ENCODE measurements at regions not wholly inside any gene's neighbourhood (a gene's known extent, or its start where the extent isn't known, plus 50 kb on each side); places are given as distances from the start of the nearest gene placed in this dataset.
"Not testable (repeated sequence)": the region's sequence is repeated elsewhere in the genome, so short reads cannot be mapped to it uniquely, and the experiment has no call there.

DNA sequence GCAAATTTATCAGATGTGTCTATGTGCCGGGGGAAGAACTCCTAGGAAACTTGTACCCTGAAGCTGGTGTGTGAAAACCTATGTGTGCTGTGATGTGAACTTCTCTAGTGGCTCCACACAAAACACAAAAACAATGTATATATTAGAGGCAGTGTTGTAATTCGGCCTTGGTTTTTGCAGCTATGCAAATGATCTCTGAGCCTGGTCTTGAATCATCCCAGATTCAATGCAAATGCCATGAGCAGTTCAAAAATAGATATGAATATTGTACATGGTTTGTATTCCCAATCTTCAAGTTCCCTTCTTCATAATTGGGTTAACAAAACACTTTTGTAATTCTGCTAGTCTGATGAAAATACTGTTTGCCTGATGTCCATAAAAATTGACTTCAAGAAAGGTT lies 152.6 kb downstream of the MFSD1 start:
- Histone ChIP-seq H3K36me3 (ENCODE audit: control insufficient read depth in 2 of 2, insufficient read depth in 1 of 2, low read length in 2 of 2) (no peaks in the 10 kb centered on the region), H3K27ac (ENCODE audit: extremely low read depth, low read depth, low read length) (no peak overlapping the region), H3K4me1 (ENCODE audit: control insufficient read depth, insufficient read depth, low read length) (no peaks in the 10 kb centered on the region), H3K9me3 (ENCODE audit: control insufficient read depth, insufficient read depth, low read depth, low read length) (no peaks in the 10 kb centered on the region), H3K4me3 (ENCODE audit: low read depth, low read length) (no peak overlapping the region)
- CTCF ChIA-PET = interaction anchor here (0.6 kb wide), 1 partner anchor 379 kb away, joined by 3 read pairs; no protein-coding TSS in a partner anchor
- TF ChIP-seq, protein P1, sequence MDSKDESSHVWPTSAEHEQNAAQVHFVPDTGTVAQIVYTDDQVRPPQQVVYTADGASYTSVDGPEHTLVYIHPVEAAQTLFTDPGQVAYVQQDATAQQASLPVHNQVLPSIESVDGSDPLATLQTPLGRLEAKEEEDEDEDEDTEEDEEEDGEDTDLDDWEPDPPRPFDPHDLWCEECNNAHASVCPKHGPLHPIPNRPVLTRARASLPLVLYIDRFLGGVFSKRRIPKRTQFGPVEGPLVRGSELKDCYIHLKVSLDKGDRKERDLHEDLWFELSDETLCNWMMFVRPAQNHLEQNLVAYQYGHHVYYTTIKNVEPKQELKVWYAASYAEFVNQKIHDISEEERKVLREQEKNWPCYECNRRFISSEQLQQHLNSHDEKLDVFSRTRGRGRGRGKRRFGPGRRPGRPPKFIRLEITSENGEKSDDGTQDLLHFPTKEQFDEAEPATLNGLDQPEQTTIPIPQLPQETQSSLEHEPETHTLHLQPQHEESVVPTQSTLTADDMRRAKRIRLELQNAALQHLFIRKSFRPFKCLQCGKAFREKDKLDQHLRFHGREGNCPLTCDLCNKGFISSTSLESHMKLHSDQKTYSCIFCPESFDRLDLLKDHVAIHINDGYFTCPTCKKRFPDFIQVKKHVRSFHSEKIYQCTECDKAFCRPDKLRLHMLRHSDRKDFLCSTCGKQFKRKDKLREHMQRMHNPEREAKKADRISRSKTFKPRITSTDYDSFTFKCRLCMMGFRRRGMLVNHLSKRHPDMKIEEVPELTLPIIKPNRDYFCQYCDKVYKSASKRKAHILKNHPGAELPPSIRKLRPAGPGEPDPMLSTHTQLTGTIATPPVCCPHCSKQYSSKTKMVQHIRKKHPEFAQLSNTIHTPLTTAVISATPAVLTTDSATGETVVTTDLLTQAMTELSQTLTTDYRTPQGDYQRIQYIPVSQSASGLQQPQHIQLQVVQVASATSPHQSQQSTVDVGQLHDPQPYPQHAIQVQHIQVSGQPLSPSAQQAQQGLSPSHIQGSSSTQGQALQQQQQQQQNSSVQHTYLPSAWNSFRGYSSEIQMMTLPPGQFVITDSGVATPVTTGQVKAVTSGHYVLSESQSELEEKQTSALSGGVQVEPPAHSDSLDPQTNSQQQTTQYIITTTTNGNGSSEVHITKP (tag by site-specific recombination; IDR thresholded peaks at IDR 0.05) = no peak
- TF ChIP-seq ZXDB (tag by site-specific recombination; IDR thresholded peaks at IDR 0.05) = no peak
- TF ChIP-seq, protein P2, sequence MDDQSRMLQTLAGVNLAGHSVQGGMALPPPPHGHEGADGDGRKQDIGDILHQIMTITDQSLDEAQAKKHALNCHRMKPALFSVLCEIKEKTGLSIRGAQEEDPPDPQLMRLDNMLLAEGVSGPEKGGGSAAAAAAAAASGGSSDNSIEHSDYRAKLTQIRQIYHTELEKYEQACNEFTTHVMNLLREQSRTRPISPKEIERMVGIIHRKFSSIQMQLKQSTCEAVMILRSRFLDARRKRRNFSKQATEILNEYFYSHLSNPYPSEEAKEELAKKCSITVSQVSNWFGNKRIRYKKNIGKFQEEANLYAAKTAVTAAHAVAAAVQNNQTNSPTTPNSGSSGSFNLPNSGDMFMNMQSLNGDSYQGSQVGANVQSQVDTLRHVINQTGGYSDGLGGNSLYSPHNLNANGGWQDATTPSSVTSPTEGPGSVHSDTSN (CRISPR knock-in tag; IDR thresholded peaks at IDR 0.05) = no peak
- TF ChIP-seq ZNF510 (tag by site-specific recombination; IDR thresholded peaks at IDR 0.05; ENCODE audit: insufficient replicate concordance) = no peak
- POLR2A ChIA-PET = no interaction called here

DNA sequence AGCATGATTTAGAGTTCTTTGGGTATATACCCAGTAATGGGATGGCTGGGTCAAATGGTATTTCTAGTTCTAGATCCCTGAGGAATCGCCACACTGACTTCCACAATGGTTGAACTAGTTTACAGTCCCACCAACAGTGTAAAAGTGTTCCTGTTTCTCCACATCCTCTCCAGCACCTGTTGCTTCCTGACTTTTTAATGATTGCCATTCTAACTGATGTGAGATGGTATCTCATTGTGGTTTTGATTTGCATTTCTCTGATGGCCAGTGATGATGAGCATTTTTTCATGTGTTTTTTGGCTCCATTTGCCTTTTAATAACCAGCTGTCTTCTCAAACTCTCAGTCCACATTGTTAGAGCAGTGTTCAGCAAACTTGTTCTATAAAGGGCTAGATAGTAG lies 155.9 kb downstream of the MFSD1 start:
- POLR2A ChIA-PET; H3K4me3 ChIP-seq (ENCODE audit: low read depth, low read length); H3K4me1 ChIP-seq (ENCODE audit: control insufficient read depth, insufficient read depth, low read length); H3K9me3 ChIP-seq (ENCODE audit: control insufficient read depth, insufficient read depth, low read depth, low read length); H3K36me3 ChIP-seq (ENCODE audit: control insufficient read depth in 2 of 2, insufficient read depth in 1 of 2, low read length in 2 of 2); CTCF ChIA-PET; H3K27ac ChIP-seq (ENCODE audit: extremely low read depth, low read depth, low read length): not testable (repeated sequence)
- peak; percentile 77; the same call in 1 of the 2 replicates for TF ChIP-seq SCRT1 (tag by site-specific recombination; IDR thresholded peaks at IDR 0.05; ENCODE audit: borderline replicate concordance)
- peak; percentile 84 for TF ChIP-seq SCRT2 (tag by site-specific recombination; IDR thresholded peaks at IDR 0.05)

DNA sequence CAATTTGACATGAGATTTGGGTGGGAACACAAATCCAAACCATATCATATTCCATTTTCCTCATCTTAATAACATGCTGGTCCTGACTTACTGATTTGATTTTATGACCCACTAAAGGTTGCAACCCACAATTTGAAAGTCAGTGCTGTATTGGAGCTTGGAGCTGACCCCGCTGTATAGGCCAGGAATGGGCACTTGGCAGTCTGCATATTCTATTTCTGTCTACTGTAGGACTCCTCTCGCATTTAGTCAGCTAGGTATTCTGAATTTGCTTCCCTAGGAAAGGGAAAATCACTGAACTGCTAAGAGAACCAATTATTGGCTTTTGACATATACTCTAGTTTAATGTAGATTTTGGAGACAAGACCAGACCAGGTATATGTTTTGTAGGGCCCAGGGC lies 157.0 kb downstream of the MFSD1 start:
- POLR2A ChIA-PET = no interaction called here
- TF ChIP-seq ZBTB48 (tag by site-specific recombination; IDR thresholded peaks at IDR 0.05) (no peak), ZNF366 (tag by site-specific recombination; conservative IDR thresholded peaks at IDR 0.05) (no peak), ZNF747 (tag by site-specific recombination; IDR thresholded peaks at IDR 0.05) (no peak), KLF9 (tag by site-specific recombination; IDR thresholded peaks at IDR 0.05; ENCODE audit: low read depth) (no peak), ZNF621 (tag by site-specific recombination; IDR thresholded peaks at IDR 0.05) (no peak), ZNF266 (tag by site-specific recombination; IDR thresholded peaks at IDR 0.05; ENCODE audit: low read depth) (no peak), ZNF16 (tag by site-specific recombination; IDR thresholded peaks at IDR 0.05; ENCODE audit: low read depth) (no peak), OSR2 (tag by site-specific recombination; IDR thresholded peaks at IDR 0.05) (no peak), ZNF48 (tag by site-specific recombination; IDR thresholded peaks at IDR 0.05) (no peak), ZNF24 (tag by site-specific recombination; IDR thresholded peaks at IDR 0.05) (no peak), KLF8 (tag by site-specific recombination; IDR thresholded peaks at IDR 0.05) (no peak)
- TF ChIP-seq, protein P3, sequence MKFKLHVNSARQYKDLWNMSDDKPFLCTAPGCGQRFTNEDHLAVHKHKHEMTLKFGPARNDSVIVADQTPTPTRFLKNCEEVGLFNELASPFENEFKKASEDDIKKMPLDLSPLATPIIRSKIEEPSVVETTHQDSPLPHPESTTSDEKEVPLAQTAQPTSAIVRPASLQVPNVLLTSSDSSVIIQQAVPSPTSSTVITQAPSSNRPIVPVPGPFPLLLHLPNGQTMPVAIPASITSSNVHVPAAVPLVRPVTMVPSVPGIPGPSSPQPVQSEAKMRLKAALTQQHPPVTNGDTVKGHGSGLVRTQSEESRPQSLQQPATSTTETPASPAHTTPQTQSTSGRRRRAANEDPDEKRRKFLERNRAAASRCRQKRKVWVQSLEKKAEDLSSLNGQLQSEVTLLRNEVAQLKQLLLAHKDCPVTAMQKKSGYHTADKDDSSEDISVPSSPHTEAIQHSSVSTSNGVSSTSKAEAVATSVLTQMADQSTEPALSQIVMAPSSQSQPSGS (tag by site-specific recombination; IDR thresholded peaks at IDR 0.05; ENCODE audit: low read depth) = no peak
- TF ChIP-seq, protein P4, sequence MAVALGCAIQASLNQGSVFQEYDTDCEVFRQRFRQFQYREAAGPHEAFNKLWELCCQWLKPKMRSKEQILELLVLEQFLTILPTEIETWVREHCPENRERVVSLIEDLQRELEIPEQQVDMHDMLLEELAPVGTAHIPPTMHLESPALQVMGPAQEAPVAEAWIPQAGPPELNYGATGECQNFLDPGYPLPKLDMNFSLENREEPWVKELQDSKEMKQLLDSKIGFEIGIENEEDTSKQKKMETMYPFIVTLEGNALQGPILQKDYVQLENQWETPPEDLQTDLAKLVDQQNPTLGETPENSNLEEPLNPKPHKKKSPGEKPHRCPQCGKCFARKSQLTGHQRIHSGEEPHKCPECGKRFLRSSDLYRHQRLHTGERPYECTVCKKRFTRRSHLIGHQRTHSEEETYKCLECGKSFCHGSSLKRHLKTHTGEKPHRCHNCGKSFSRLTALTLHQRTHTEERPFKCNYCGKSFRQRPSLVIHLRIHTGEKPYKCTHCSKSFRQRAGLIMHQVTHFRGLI (tag by site-specific recombination; IDR thresholded peaks at IDR 0.05) = no peak
- TF ChIP-seq, protein P5, sequence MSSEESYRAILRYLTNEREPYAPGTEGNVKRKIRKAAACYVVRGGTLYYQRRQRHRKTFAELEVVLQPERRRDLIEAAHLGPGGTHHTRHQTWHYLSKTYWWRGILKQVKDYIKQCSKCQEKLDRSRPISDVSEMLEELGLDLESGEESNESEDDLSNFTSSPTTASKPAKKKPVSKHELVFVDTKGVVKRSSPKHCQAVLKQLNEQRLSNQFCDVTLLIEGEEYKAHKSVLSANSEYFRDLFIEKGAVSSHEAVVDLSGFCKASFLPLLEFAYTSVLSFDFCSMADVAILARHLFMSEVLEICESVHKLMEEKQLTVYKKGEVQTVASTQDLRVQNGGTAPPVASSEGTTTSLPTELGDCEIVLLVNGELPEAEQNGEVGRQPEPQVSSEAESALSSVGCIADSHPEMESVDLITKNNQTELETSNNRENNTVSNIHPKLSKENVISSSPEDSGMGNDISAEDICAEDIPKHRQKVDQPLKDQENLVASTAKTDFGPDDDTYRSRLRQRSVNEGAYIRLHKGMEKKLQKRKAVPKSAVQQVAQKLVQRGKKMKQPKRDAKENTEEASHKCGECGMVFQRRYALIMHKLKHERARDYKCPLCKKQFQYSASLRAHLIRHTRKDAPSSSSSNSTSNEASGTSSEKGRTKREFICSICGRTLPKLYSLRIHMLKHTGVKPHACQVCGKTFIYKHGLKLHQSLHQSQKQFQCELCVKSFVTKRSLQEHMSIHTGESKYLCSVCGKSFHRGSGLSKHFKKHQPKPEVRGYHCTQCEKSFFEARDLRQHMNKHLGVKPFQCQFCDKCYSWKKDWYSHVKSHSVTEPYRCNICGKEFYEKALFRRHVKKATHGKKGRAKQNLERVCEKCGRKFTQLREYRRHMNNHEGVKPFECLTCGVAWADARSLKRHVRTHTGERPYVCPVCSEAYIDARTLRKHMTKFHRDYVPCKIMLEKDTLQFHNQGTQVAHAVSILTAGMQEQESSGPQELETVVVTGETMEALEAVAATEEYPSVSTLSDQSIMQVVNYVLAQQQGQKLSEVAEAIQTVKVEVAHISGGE (tag by site-specific recombination; conservative IDR thresholded peaks at IDR 0.05; ENCODE audit: low read depth) = no peak
- H3K27ac ChIP-seq (ENCODE audit: extremely low read depth, low read depth, low read length) = no peak overlapping the region
- H3K9me3 ChIP-seq (ENCODE audit: control insufficient read depth, insufficient read depth, low read depth, low read length) = no peaks in the 10 kb centered on the region
- CTCF ChIA-PET = no interaction called here
- H3K4me3 ChIP-seq (ENCODE audit: low read depth, low read length) = no peak overlapping the region
- H3K36me3 ChIP-seq (ENCODE audit: control insufficient read depth in 2 of 2, insufficient read depth in 1 of 2, low read length in 2 of 2) = no peaks in the 10 kb centered on the region
- no peaks in the 10 kb centered on the region for H3K4me1 ChIP-seq (ENCODE audit: control insufficient read depth, insufficient read depth, low read length)

Measured in HEK293 (cell line).